SHP77 (cell line): ENCODE measurements at regions not wholly inside any gene's neighbourhood (a gene's known extent, or its start where the extent isn't known, plus 50 kb on each side); places are given as distances from the start of the nearest gene placed in this dataset.
"Not testable (repeated sequence)": the region's sequence is repeated elsewhere in the genome, so short reads cannot be mapped to it uniquely, and the experiment has no call there.

ENCODE experiments used
- DNase-seq, 2 experiments: peaks; one replicate each; lab custom pipeline; 2025; lab: John Stamatoyannopoulos, UW

DNA sequence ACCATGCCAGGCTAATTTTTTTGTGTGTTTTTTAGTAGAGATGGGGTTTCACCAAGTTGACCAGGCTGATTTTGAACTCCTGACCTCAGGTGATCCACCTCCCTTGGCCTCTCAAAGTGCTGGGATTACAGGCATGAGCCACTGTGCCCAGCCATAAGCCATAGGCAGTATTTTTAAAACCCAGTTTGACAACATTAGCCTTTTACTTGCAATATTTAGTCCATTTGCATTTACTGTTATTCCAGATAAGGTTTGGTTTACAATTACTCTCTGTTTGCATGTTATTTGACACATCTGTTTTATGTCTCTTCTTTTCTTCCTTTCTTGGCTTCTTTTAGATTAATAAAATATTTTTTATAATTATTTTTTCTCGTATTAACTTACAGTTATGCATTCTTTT is 83.6 kb upstream of the EPHB3 start:
- DNase-seq, result no peak

DNA sequence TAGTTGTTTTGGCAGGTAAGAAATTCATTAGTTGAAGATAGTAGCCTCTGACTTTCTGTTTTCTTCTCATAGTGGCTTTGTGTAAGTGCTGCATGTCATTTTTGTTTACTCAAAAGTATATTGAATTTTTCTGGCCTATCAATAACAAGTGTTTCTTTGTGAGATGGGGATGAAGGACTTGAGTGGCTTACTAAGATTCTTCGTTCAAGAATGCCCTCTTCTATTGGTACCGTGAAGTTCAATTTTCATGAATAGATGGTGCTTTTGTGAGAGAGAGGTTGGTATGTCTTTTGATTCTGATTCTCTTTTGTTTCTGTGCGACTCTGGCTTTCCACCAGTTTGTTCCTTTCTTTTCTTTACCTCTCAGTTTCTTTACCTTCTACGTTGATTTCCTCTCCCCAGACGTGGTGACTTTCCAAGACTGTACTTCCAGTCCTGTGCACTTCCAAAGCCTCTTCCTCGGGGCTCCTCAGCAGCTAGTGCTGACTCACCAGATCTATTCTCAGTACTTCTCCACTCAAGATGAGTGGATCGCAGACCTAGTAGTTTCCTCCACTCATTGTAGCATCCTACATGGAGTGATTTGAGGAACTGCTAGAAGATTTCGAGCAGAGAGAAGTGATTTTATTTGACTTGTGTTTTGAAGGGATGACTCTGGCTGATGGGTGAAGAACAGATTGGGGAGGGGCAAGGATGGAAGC is 82.0 kb upstream of the EPHB3 start:
- no peak for DNase-seq

- no peak for DNase-seq
Measured at GRCh38 chr3:184480831-184481230, 80.8 kb upstream of the EPHB3 start.

DNA sequence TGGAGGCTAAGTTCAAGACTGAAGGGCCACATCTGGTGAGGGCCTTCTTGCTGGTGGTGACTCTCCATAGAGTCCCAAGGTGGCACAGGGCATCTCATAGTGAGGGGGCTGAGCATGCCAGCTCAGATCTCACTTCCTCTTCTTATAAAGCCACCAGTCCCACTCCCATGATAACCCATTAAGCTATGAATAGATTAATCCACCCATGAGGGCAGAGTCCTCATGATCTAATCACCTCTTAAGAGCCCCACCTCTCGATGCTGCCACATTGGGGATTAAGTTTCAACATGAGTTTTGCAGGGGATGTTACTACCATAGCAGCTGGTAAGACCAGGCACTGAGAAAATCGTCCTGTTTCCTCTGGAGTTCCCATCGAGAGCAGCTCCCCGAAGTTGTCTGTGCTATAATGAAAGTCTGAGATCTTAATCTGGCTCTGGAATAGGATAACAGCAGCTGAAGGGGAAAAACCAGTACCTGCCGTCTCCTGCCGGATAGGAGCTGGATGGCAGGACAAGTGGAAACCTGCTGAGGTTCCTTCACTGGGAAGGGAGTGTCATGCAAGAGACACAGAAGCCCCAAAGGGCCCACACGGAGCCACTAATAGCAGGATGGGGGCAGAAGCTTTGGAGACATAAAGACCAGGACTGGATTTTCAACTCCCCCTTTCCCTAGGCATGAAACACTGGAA is 79.5 kb upstream of the EPHB3 start:
- DNase-seq, result no peak

DNA sequence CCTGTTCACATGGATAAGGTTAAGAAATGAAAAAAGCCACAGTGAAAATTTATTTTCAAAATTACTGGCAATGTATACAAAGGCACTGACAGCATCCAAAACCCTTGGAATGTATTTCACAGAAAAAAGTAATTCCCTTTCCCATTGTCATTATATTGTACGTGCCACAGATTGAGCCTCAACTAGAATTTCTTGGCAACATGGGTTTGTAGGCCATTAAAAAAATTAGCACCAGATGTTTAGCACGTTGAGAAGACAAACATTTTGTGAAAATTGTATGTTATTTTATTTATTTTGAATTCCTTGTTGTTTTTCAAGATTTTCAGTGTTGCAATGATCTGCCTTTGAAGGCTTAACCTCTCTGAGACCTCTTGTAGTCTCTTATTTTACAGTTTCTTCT is 76.3 kb upstream of the EPHB3 start:
- DNase-seq, result no peak

DNA sequence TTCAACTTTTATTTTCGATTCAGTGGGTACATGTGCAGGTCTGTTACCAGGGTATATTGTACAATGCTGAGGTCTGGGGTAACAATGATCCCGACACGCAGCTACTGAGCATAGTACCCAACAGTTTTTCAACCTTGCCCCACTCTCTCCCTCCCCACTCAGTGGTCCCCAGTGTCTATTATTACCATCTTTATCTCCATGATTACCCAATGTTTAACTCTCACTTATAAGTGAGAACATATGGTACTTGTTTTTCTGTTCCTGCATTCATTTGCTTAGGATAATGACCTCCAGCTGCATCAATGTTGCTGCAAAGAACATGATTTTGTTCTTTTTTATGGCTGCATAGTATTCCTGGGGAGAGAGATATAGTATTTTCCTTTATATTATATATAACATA is 75.7 kb upstream of the EPHB3 start:
- DNase-seq, result no peak

- DNase-seq, result no peak
Measured at GRCh38 chr3:184486614-184487013, 75.0 kb upstream of the EPHB3 start.

GRCh38 chr3:184488577-184488976 is 73.0 kb upstream of the EPHB3 start:
- no peak for DNase-seq

DNA sequence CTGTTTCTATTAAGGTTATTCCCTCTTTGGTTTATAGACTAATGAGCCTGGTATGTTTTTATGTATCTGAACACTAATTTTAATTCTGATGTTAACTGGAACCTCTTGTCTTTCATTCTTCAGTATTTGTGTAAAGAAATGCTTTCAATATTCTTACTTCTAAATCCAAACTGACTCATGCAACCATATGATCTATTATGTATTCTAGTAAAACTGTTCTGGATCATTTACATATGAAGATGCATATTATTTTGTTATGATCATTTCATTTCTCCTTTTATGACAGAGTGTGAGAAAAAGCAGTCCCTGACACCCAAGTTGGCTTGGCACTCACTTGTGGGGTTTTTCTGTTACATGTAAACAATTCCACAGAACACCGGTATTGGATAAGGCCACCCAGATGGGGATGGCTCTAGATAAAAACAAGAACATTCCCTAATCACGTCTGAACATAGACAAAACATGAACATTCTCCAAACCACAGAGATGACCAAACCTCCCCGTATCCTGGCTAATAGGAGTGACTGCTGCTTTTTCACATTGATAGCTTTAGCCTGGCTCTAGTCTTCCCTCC is 72.2 kb upstream of the EPHB3 start:
- no peak for DNase-seq

GRCh38 chr3:184491011-184491576 is 70.5 kb upstream of the EPHB3 start:
- no peak for DNase-seq

DNA sequence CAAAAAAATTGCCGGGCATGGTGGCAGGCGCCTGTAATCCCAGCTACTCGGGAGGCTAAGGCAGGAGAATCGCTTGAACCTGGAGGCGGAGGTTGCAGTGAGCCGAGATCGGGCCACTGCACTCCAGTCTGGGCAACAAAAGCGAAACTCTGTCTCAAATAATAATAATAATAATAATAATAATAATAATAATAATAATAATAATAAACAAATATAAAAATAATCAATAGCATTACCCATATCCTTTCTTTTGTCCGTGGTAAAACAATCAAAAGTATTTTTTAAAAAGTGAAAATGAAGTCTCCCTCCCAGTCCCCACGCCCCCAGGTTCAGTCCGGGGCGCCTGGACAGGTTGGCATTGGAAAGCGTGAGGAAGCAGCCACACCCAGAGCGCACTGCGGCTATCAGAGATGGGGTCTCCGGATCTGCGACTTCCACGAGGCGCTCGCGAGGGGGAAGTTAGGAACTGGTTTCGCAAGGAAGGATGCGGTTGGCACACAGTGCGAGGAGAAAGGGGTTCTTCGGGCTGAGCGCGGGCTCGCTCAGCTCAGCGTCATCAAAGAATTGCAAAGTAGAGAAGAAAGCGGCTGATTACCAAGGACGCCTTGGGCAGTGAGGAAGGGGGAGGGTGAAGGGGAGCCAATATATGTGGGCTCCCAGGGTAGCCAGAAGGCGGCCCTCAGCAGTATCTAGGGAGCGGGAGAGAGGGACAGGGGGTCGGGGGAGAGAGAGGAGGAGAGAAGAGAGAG is 69.5 kb upstream of the EPHB3 start:
- DNase-seq, result no peak

- no peak for DNase-seq
Measured at GRCh38 chr3:184496933-184497332, 64.7 kb upstream of the EPHB3 start.

DNA sequence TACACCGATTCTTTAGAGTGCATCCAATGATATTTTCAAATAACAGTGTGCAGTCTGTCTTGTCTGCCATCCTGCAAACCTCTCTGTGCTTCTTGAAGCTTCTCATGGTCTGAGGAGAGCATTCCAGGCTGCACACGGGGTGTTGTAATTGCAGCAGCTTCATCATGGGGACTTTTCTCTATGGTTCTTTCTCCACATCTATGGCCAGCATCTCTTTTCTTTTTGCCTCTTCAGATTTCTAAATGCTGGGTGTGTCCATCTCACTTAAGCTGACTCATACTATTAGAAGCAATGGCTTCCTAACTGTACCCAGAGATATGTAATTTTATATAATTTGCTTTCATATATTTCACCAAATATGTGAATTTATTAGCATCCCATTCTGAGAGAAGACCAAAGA is 63.8 kb upstream of the EPHB3 start:
- no peak for DNase-seq

DNA sequence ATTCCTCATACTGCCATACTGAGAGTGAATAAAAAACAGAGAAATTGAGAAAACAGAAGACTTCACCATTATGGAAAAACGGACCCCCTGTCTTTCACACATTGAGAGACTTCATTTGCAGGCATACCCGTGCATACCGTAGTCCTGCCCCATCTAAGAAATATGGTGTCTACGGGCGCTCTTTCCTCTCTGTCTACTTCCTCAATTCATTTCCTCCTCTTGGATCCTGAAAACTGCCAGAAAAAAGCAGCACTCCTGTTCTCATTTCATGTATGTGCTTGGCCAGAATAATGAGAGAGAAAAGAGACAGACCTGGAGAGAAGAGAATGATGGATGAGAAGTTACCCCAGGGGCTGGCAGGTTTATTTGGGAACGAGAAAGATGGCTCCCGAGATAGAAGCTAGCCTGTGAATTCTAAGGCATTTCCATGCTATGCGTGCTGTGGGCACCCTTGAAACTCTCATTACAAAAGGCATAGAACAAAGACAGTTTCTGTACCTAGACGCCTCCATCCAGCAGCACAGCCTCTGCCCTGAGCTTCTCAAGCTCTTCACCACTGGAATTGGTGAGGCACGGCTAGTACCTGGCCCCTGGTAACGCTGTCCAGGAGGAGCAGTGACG is 62.5 kb upstream of the EPHB3 start:
- no peak for DNase-seq

DNA sequence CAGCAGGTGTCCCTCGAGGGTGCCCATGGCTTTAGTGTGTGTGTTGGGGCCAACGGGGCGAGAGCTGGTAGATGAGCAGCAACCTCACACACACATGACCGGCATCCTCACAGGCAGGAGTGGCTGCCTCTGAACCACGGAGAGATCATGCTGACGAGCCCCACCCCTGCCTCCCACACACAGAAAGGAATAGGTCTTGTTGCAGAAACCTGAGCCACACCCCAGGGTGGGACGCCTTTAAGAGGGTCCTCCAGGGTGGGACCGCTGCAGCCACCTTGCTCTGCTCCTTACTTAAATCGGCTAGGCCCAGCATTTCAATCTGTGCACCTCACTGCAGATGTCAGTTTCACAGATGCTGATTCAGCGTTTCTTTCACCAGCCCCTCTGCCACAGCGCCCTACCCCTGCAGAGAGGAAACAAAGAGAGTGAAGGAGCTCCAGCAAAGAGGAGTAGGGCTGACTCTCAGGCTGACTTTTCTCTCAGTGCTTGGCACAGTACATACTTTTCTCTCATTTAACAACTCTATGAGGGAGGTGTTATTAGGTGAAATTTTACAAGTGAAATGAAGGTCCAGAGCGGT is 61.2 kb upstream of the EPHB3 start:
- no peak for DNase-seq

- no peak for DNase-seq
Measured at GRCh38 chr3:184502123-184502667, 59.4 kb upstream of the EPHB3 start.

DNA sequence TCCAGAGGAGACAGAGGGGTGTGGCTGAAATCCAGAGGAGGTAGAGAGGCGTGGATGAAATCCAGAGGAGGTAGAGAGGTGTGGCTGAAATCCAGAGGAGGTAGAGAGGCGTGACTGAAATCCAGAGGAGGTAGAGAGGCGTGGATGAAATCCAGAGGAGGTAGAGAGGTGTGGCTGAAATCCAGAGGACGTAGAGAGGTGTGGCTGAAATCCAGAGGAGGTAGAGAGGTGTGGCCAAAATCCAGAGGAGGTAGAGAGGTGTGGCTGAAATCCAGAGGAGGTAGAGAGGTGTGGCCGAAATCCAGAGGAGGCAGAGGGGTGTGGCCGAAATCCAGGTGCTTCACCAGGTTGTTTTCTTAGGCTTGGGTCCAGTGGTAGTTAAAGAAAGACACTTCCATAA is 58.7 kb upstream of the EPHB3 start:
- DNase-seq, result not testable (repeated sequence)

GRCh38 chr3:184503647-184504046 is 57.9 kb upstream of the EPHB3 start:
- DNase-seq, result no peak

DNA sequence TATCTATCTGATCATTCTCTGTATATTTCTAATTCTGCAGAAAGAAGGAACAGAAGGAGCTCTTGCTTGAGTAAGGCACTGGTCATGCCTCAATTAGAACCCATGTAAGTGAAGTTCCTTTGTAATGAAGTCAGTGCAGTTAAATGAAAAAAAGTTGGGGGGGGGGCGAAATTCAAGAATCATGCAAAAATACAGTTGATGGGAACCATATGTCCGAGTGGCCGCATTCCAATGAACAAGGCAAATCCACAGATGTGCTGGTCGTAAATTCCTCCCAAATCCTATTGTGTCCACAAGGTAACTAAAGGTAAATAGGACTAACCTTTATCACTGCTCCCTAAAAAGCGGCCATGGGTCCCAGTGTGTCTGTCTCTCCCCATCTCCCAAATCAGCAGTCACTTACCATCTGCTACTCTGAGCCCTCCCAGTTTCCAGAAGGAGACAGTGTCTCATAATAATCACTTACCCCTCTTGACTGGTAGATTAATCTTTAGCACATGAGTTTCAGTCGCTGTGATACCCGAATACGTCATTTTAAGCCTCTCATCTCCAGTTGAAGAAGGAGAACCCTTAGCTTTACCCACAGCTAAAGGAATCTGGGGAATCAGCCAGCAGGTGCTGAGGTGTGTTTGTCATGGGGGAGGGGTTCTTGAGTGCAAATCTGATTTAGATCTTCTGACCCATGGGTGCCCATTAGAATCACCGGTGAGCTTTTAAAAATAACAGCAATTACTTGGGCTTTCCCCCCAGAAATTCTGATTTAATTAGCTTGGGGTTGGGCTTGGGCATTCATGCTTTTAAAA is 56.3 kb upstream of the EPHB3 start:
- DNase-seq, result no peak

DNA sequence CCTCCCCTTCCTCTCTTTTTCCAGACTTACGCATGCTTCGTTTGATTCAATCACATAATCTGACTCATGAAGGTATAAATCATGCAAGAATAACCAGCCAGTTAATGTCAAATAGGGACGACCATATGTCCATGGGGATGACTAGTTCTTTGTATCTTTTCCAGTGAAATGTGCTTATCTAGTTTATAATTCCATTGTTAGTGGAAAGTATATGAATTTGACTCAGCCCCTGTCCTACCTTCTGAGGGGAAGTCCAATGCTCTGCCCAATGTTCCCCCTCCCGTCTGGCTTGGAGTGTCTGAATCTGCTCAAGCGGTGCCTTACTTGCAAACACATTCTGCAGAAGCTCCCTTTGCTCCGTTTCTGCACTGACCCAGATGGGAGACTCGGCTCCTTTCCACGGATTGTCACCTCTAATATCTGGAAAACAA is 55.0 kb upstream of the EPHB3 start:
- DNase-seq, result no peak
